ENCODE measurements at regions not wholly inside any gene's neighbourhood (a gene's known extent, or its start where the extent isn't known, plus 50 kb on each side); places are given as distances from the start of the nearest gene placed in this dataset.

- dilution Hi-C loops (cut with MboI; ENCODE audit: extremely low pct_ligation_motif_present, low sequenced_read_pairs), result no loop called here
These were observed 310.3 kb downstream of the NXPE2 start for GRCh38 chr11:114988644-114989043.

GRCh38 chr11:114989536-114989935, 311.2 kb downstream of the NXPE2 start:
- no peak overlapping the region for H3K4me3 ChIP-seq (ENCODE audit: control insufficient read depth in 2 of 3, extremely low read depth in 1 of 3, insufficient read depth in 2 of 3, low read depth in 1 of 3, low read length in 3 of 3)
- DNase-seq (ENCODE audit: low read depth, low spot score), result no peak
- no peaks in the 10 kb centered on the region for H3K36me3 ChIP-seq (ENCODE audit: control insufficient read depth in 2 of 2, extremely low read depth in 1 of 2, insufficient read depth in 2 of 2, low read length in 2 of 2)
- dilution Hi-C loops (cut with MboI; ENCODE audit: extremely low pct_ligation_motif_present, low sequenced_read_pairs), result no loop called here
- no peak for FAIRE-seq
- H3K27ac ChIP-seq (ENCODE audit: control insufficient read depth, insufficient read depth, low read length), result no peak overlapping the region
- H2AFZ ChIP-seq (ENCODE audit: control insufficient read depth, low read length), result no peak overlapping the region
- H3K9me1 ChIP-seq (ENCODE audit: control insufficient read depth, extremely low read depth, insufficient read depth, low read length), result no peaks in the 10 kb centered on the region
- no peak for TF ChIP-seq CTCF (optimal IDR thresholded peaks at IDR 0.05 in 1 of 3, IDR thresholded peaks at IDR 0.05 in 1 of 3, conservative IDR thresholded peaks at IDR 0.05 in 1 of 3; ENCODE audit: extremely low read depth in 1 of 3, insufficient read depth in 2 of 3, low read length in 3 of 3)
- TF ChIP-seq EZH2 (IDR thresholded peaks at IDR 0.05; ENCODE audit: low read length), result no peak
- no peaks in the 10 kb centered on the region for H3K27me3 ChIP-seq (ENCODE audit: control insufficient read depth, extremely low read depth, insufficient read depth, low read length)
- H3K9ac ChIP-seq (ENCODE audit: control insufficient read depth, extremely low read depth, insufficient read depth, low read length), result no peak overlapping the region
- peaks cover 6% of the 10 kb centered on the region for H3K4me1 ChIP-seq (ENCODE audit: control insufficient read depth, extremely low read depth, insufficient read depth, low read length)
- no peak overlapping the region for H3K4me2 ChIP-seq (ENCODE audit: control insufficient read depth, extremely low read depth, insufficient read depth, low read depth, low read length)
- no peaks in the 10 kb centered on the region for H3K9me3 ChIP-seq (ENCODE audit: control insufficient read depth, low read depth, low read length)
- no peaks in the 10 kb centered on the region for H4K20me1 ChIP-seq (ENCODE audit: control insufficient read depth, extremely low read depth, insufficient read depth, low read length)
- no peaks in the 10 kb centered on the region for H3K79me2 ChIP-seq (ENCODE audit: control insufficient read depth, insufficient read depth, low read length)

More at GRCh38 chr11:114988644-114989043, 310.3 kb downstream of the NXPE2 start:
- FAIRE-seq (no peak), DNase-seq (ENCODE audit: low read depth, low spot score) (no peak)
- no peaks in the 10 kb centered on the region for H3K79me2 ChIP-seq (ENCODE audit: control insufficient read depth, insufficient read depth, low read length)
- no peak overlapping the region for H3K9ac ChIP-seq (ENCODE audit: control insufficient read depth, extremely low read depth, insufficient read depth, low read length)
- H3K36me3 ChIP-seq (ENCODE audit: control insufficient read depth in 2 of 2, extremely low read depth in 1 of 2, insufficient read depth in 2 of 2, low read length in 2 of 2), result no peaks in the 10 kb centered on the region
- H3K27me3 ChIP-seq (ENCODE audit: control insufficient read depth, extremely low read depth, insufficient read depth, low read length), result no peaks in the 10 kb centered on the region
- no peak overlapping the region for H3K27ac ChIP-seq (ENCODE audit: control insufficient read depth, insufficient read depth, low read length)
- TF ChIP-seq EZH2 (IDR thresholded peaks at IDR 0.05; ENCODE audit: low read length), result no peak
- H3K9me1 ChIP-seq (ENCODE audit: control insufficient read depth, extremely low read depth, insufficient read depth, low read length), result no peaks in the 10 kb centered on the region
- no peak overlapping the region for H2AFZ ChIP-seq (ENCODE audit: control insufficient read depth, low read length)
- H3K4me1 ChIP-seq (ENCODE audit: control insufficient read depth, extremely low read depth, insufficient read depth, low read length), result peaks cover 6% of the 10 kb centered on the region
- no peak overlapping the region for H3K4me3 ChIP-seq (ENCODE audit: control insufficient read depth in 2 of 3, extremely low read depth in 1 of 3, insufficient read depth in 2 of 3, low read depth in 1 of 3, low read length in 3 of 3)
- no peak overlapping the region for H3K4me2 ChIP-seq (ENCODE audit: control insufficient read depth, extremely low read depth, insufficient read depth, low read depth, low read length)
- no peaks in the 10 kb centered on the region for H3K9me3 ChIP-seq (ENCODE audit: control insufficient read depth, low read depth, low read length)
- H4K20me1 ChIP-seq (ENCODE audit: control insufficient read depth, extremely low read depth, insufficient read depth, low read length), result no peaks in the 10 kb centered on the region

DNA sequence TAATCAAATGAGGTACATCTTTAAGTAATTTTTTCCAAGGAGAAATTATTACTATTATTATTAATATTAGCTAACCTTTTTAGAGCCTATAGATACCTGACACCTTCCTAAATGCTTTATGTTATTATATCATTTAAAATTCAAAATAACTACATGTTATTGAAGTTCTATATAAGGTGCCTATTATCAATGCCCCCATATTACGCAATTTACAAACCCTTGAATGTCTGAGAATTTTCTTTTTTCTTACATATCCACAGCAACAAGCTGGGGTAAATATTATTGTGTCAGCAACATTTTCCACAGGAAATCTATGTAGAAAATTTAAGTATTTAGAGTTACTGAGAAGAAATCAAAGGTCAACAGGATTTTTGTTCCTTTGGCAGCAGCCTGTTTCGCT, 327.3 kb downstream of the NXPE2 start:
- H3K4me1 ChIP-seq (ENCODE audit: control insufficient read depth, extremely low read depth, insufficient read depth, low read length), result no peaks in the 10 kb centered on the region
- no peak overlapping the region for H2AFZ ChIP-seq (ENCODE audit: control insufficient read depth, low read length)
- no peak overlapping the region for H3K9ac ChIP-seq (ENCODE audit: control insufficient read depth, extremely low read depth, insufficient read depth, low read length)
- H3K27me3 ChIP-seq (ENCODE audit: control insufficient read depth, extremely low read depth, insufficient read depth, low read length), result no peaks in the 10 kb centered on the region
- H3K27ac ChIP-seq (ENCODE audit: control insufficient read depth, insufficient read depth, low read length), result no peak overlapping the region
- DNase-seq (ENCODE audit: low read depth, low spot score) (no peak), FAIRE-seq (no peak)
- H3K79me2 ChIP-seq (ENCODE audit: control insufficient read depth, insufficient read depth, low read length), result no peaks in the 10 kb centered on the region
- H3K36me3 ChIP-seq (ENCODE audit: control insufficient read depth in 2 of 2, extremely low read depth in 1 of 2, insufficient read depth in 2 of 2, low read length in 2 of 2), result no peaks in the 10 kb centered on the region
- no peaks in the 10 kb centered on the region for H3K9me1 ChIP-seq (ENCODE audit: control insufficient read depth, extremely low read depth, insufficient read depth, low read length)
- TF ChIP-seq EZH2 (IDR thresholded peaks at IDR 0.05; ENCODE audit: low read length), result no peak
- no peak for TF ChIP-seq CTCF (optimal IDR thresholded peaks at IDR 0.05 in 1 of 3, IDR thresholded peaks at IDR 0.05 in 1 of 3, conservative IDR thresholded peaks at IDR 0.05 in 1 of 3; ENCODE audit: extremely low read depth in 1 of 3, insufficient read depth in 2 of 3, low read length in 3 of 3)
- dilution Hi-C loops (cut with MboI; ENCODE audit: extremely low pct_ligation_motif_present, low sequenced_read_pairs), result no loop called here
- no peaks in the 10 kb centered on the region for H4K20me1 ChIP-seq (ENCODE audit: control insufficient read depth, extremely low read depth, insufficient read depth, low read length)
- H3K4me3 ChIP-seq (ENCODE audit: control insufficient read depth in 2 of 3, extremely low read depth in 1 of 3, insufficient read depth in 2 of 3, low read depth in 1 of 3, low read length in 3 of 3), result no peak overlapping the region
- no peaks in the 10 kb centered on the region for H3K9me3 ChIP-seq (ENCODE audit: control insufficient read depth, low read depth, low read length)
- no peak overlapping the region for H3K4me2 ChIP-seq (ENCODE audit: control insufficient read depth, extremely low read depth, insufficient read depth, low read depth, low read length)

Data from keratinocyte (primary cell).